BLaER1 (cell line): ENCODE measurements at regions not wholly inside any gene's neighbourhood (a gene's known extent, or its start where the extent isn't known, plus 50 kb on each side); places are given as distances from the start of the nearest gene placed in this dataset.

Experiments used
- H3K27ac ChIP-seq: shearing (Covaris generic); formaldehyde crosslinking; 2 replicates; pipeline ENCODE4 v1.8.1; 2022
- H3K27me3 ChIP-seq: shearing (Covaris generic); formaldehyde crosslinking; 2 replicates; pipeline ENCODE4 v1.8.1; 2022
- H3K36me3 ChIP-seq: shearing (Covaris generic); formaldehyde crosslinking; 2 replicates; pipeline ENCODE4 v1.8.1; 2022
- H3K4me1 ChIP-seq: shearing (Covaris generic); formaldehyde crosslinking; 2 replicates; pipeline ENCODE4 v1.8.1; 2022
- H3K4me2 ChIP-seq: shearing (Covaris generic); formaldehyde crosslinking; 2 replicates; pipeline ENCODE4 v1.8.1; 2022
- H3K4me3 ChIP-seq: shearing (Covaris generic); formaldehyde crosslinking; 2 replicates; pipeline ENCODE4 v1.8.1; 2022
- H3K9ac ChIP-seq: shearing (Covaris generic); formaldehyde crosslinking; 2 replicates; pipeline ENCODE4 v1.8.1; 2022
- H3K9me3 ChIP-seq: shearing (Covaris generic); formaldehyde crosslinking; 2 replicates; pipeline ENCODE4 v1.8.1; 2022
- H4K20me1 ChIP-seq: shearing (Covaris generic); formaldehyde crosslinking; 2 replicates; pipeline ENCODE4 v1.8.1; 2022
- Cebpa-rat ChIP-seq: shearing (Covaris generic); IDR thresholded peaks from 2 replicates; pipeline ENCODE4 v1.8.1; 2022

- no peak overlapping the region for H3K9ac ChIP-seq
- H3K4me3 ChIP-seq: no peak overlapping the region
- no peak overlapping the region for H3K4me2 ChIP-seq
- no peaks in the 10 kb centered on the region for H4K20me1 ChIP-seq
- H3K36me3 ChIP-seq: no peaks in the 10 kb centered on the region
- H3K4me1 ChIP-seq: no peaks in the 10 kb centered on the region
- no peak for TF ChIP-seq Cebpa-rat
- no peaks in the 10 kb centered on the region for H3K27me3 ChIP-seq
- H3K9me3 ChIP-seq: no peaks in the 10 kb centered on the region
- no peak overlapping the region for H3K27ac ChIP-seq
These were observed 645.7 kb upstream of the TENM4 start for GRCh38 chr11:80086496-80087055.

GRCh38 chr11:80085563-80085962 lies 644.7 kb upstream of the TENM4 start:
- Histone ChIP-seq H3K27ac (no peak overlapping the region), H3K9ac (no peak overlapping the region), H4K20me1 (no peaks in the 10 kb centered on the region), H3K4me1 (no peaks in the 10 kb centered on the region), H3K36me3 (no peaks in the 10 kb centered on the region), H3K27me3 (no peaks in the 10 kb centered on the region), H3K4me2 (no peak overlapping the region), H3K4me3 (no peak overlapping the region), H3K9me3 (no peaks in the 10 kb centered on the region)
- TF ChIP-seq Cebpa-rat: no peak

GRCh38 chr11:80084608-80085007 lies 643.8 kb upstream of the TENM4 start:
- Histone ChIP-seq H4K20me1 (no peaks in the 10 kb centered on the region), H3K4me2 (no peak overlapping the region), H3K4me1 (no peaks in the 10 kb centered on the region), H3K9me3 (no peaks in the 10 kb centered on the region), H3K27me3 (no peaks in the 10 kb centered on the region), H3K36me3 (no peaks in the 10 kb centered on the region), H3K27ac (no peak overlapping the region), H3K4me3 (no peak overlapping the region), H3K9ac (no peak overlapping the region)
- no peak for TF ChIP-seq Cebpa-rat

- Histone ChIP-seq H3K27ac (no peak overlapping the region), H3K4me2 (no peak overlapping the region), H3K9ac (no peak overlapping the region), H3K27me3 (no peaks in the 10 kb centered on the region), H4K20me1 (no peaks in the 10 kb centered on the region), H3K4me1 (no peaks in the 10 kb centered on the region), H3K9me3 (no peaks in the 10 kb centered on the region), H3K4me3 (no peak overlapping the region), H3K36me3 (no peaks in the 10 kb centered on the region)
- no peak for TF ChIP-seq Cebpa-rat
These were observed 642.7 kb upstream of the TENM4 start for GRCh38 chr11:80083531-80083951.

DNA sequence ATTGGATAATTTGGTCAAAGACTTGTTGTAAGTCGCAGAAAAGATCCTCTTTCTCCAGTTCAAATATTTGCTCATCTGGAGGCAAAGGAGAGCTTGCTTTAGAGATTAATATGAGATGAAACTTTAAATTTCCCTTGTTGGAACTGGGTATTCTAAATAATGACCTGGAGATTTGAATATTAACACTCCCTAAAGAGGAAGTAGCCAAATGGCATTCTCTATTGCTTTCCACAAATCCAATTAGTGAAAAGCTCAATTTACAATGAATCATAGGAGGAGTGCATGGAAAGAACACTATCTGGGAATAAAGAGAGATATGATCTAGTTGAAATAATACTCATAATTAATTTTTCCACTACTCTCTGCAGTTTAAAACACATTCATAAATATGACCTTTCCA lies 641.6 kb upstream of the TENM4 start:
- Histone ChIP-seq H3K4me1 (no peaks in the 10 kb centered on the region), H3K4me2 (no peak overlapping the region)
- TF ChIP-seq Cebpa-rat: no peak

GRCh38 chr11:80077113-80077512 lies 636.3 kb upstream of the TENM4 start:
- no peaks in the 10 kb centered on the region for H4K20me1 ChIP-seq
- H3K4me3 ChIP-seq: no peak overlapping the region
- no peaks in the 10 kb centered on the region for H3K27me3 ChIP-seq
- no peaks in the 10 kb centered on the region for H3K36me3 ChIP-seq
- H3K9me3 ChIP-seq: no peaks in the 10 kb centered on the region
- H3K9ac ChIP-seq: no peak overlapping the region
- TF ChIP-seq Cebpa-rat: no peak
- no peaks in the 10 kb centered on the region for H3K4me1 ChIP-seq
- H3K27ac ChIP-seq: no peak overlapping the region
- no peak overlapping the region for H3K4me2 ChIP-seq

More for the DNA sequence above, 641.6 kb upstream of the TENM4 start:
- Histone ChIP-seq H3K27me3 (no peaks in the 10 kb centered on the region), H3K9ac (no peak overlapping the region), H3K36me3 (no peaks in the 10 kb centered on the region), H4K20me1 (no peaks in the 10 kb centered on the region), H3K27ac (no peak overlapping the region), H3K4me3 (no peak overlapping the region), H3K9me3 (no peaks in the 10 kb centered on the region)

- Histone ChIP-seq H3K27ac (no peak overlapping the region), H3K9ac (no peak overlapping the region), H3K4me3 (no peak overlapping the region), H3K9me3 (no peaks in the 10 kb centered on the region), H3K36me3 (no peaks in the 10 kb centered on the region), H4K20me1 (no peaks in the 10 kb centered on the region), H3K4me2 (no peak overlapping the region), H3K4me1 (no peaks in the 10 kb centered on the region), H3K27me3 (no peaks in the 10 kb centered on the region)
- TF ChIP-seq Cebpa-rat: no peak
These were observed 634.0 kb upstream of the TENM4 start for GRCh38 chr11:80074837-80075236.

- Histone ChIP-seq H3K9ac (no peak overlapping the region), H3K27me3 (no peaks in the 10 kb centered on the region), H3K36me3 (no peaks in the 10 kb centered on the region), H3K9me3 (no peaks in the 10 kb centered on the region), H3K27ac (no peak overlapping the region), H4K20me1 (no peaks in the 10 kb centered on the region), H3K4me3 (no peak overlapping the region), H3K4me1 (no peaks in the 10 kb centered on the region), H3K4me2 (no peak overlapping the region)
- no peak for TF ChIP-seq Cebpa-rat
These were observed 625.5 kb upstream of the TENM4 start for GRCh38 chr11:80066291-80066690.

- no peak overlapping the region for H3K4me2 ChIP-seq
- no peaks in the 10 kb centered on the region for H3K4me1 ChIP-seq
- H3K9ac ChIP-seq: no peak overlapping the region
- no peak overlapping the region for H3K27ac ChIP-seq
- no peak overlapping the region for H3K4me3 ChIP-seq
- H3K9me3 ChIP-seq: no peaks in the 10 kb centered on the region
- H3K27me3 ChIP-seq: no peaks in the 10 kb centered on the region
- no peaks in the 10 kb centered on the region for H4K20me1 ChIP-seq
- no peak for TF ChIP-seq Cebpa-rat
- no peaks in the 10 kb centered on the region for H3K36me3 ChIP-seq
These were observed 624.3 kb upstream of the TENM4 start for GRCh38 chr11:80065086-80065485.

DNA sequence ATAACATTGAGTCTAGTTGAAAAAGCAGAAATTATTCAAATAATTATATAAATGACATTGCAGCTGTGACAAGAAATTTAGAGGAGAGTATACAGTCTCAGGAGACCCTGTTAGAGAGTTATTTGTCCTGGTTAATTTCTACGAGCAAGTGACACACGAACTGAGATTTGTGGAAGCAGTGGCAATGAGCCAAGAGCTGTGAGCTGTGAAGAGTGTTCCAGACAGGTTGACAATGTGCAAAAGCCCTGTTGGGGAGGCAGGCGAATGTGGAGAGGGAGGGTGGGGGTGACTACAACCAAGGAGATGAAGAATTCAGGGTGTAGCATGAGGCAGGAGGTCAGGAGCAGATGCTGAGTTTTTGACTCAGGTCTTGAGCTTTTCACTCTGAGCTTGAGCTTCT lies 620.2 kb upstream of the TENM4 start:
- H3K9ac ChIP-seq: no peak overlapping the region
- H3K4me1 ChIP-seq: no peaks in the 10 kb centered on the region
- no peak for TF ChIP-seq Cebpa-rat
- H3K36me3 ChIP-seq: no peaks in the 10 kb centered on the region
- H3K4me2 ChIP-seq: no peak overlapping the region
- H3K27ac ChIP-seq: no peak overlapping the region
- no peak overlapping the region for H3K4me3 ChIP-seq
- no peaks in the 10 kb centered on the region for H3K27me3 ChIP-seq
- H4K20me1 ChIP-seq: no peaks in the 10 kb centered on the region
- no peaks in the 10 kb centered on the region for H3K9me3 ChIP-seq

DNA sequence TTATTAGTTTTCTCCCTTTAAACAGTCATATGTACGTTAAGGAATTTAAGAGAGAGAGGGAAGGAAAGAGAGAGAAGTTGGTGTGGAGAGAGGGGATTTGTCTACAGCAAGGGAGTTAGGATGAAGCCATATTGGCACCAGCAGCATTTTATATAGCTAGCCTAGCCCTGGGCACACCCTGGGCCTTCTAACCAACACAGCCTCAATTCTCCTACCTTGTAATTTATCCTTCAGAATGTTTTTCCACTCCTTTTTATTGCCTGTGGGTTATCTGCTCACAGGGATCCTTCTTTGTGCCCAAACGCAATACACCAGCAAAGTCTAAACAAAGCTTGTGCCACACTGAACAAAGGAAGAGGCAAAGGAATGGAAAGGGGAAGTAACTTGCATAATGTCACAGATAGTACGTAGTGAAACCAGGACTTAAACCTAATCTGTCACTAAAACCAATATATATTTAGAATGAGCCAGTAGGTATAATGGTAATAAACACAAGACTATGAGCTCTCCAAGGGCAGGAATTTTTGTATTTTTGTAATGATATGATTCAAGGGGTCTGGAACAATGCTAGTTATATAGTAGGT lies 613.8 kb upstream of the TENM4 start:
- Histone ChIP-seq H3K36me3 (no peaks in the 10 kb centered on the region), H3K4me1 (no peaks in the 10 kb centered on the region), H3K9ac (no peak overlapping the region), H4K20me1 (no peaks in the 10 kb centered on the region), H3K9me3 (no peaks in the 10 kb centered on the region), H3K27ac (no peak overlapping the region), H3K27me3 (no peaks in the 10 kb centered on the region), H3K4me2 (no peak overlapping the region), H3K4me3 (no peak overlapping the region)
- TF ChIP-seq Cebpa-rat: no peak
